Pulmonary artery endothelial cell (primary cell): ENCODE measurements at regions not wholly inside any gene's neighbourhood (a gene's known extent, or its start where the extent isn't known, plus 50 kb on each side); places are given as distances from the start of the nearest gene placed in this dataset.
"Not testable (repeated sequence)": the region's sequence is repeated elsewhere in the genome, so short reads cannot be mapped to it uniquely, and the experiment has no call there.

Experiments used
- DNase-seq: peaks from one replicate; pipeline ENCODE4 v3.0.0-alpha.2; 2011; ENCODE audit warnings: low read depth, low spot score

DNA sequence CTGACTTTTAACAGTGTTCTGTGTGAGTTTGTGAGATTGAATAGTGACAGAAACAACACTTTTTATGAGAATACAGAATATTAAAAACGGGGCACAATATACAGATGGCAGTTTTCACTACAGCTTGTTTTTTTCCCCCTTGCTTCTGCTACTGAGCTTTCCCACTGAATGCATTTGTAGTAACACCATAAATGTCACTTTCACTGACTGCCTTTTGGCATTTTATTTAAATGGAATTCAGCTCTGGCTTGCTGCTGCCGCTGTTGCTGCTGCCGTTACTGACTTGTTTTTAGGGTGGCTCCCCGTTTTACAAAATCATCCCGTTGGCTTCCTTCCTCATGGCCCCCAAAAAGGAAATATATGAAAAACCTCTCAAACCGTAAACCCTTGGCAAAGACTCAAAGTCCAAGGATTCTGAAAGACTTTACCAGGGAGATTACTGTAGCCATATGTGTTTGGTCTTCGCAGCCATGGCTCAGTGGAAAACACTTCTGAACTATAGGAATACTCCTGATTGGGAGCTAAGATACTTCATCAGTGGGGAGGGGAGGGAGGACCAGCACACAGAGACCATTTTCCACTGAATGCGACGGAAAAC, 151.0 kb downstream of the NUF2 start:
- DNase-seq, result no peak

DNA sequence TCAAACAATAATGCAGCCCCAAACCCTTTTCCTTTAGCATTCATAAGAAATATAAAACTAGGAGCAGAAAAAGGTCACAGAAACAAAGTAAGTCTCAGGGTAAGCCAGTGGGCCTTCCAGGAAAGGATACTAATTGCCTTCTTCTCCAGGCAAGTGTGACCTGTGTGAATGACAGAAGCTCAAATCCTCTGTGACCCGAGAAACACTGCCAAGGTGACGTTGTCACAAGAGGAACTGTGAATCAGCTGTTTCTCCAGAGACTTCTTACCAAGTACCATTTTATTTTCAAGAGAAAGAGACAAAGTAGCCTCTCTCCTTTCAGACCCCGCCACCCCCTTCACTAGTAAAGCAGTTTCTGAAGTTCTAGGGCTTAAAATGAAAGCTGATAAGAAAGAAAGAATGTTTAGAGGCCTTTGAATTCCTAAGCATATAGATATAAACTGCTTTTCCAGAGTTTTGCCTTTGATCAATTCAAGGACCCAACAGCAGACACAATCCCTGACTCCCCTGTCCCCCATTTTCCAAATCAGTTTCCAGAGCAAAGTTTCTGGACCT, 155.6 kb downstream of the NUF2 start:
- DNase-seq, result no peak

DNA sequence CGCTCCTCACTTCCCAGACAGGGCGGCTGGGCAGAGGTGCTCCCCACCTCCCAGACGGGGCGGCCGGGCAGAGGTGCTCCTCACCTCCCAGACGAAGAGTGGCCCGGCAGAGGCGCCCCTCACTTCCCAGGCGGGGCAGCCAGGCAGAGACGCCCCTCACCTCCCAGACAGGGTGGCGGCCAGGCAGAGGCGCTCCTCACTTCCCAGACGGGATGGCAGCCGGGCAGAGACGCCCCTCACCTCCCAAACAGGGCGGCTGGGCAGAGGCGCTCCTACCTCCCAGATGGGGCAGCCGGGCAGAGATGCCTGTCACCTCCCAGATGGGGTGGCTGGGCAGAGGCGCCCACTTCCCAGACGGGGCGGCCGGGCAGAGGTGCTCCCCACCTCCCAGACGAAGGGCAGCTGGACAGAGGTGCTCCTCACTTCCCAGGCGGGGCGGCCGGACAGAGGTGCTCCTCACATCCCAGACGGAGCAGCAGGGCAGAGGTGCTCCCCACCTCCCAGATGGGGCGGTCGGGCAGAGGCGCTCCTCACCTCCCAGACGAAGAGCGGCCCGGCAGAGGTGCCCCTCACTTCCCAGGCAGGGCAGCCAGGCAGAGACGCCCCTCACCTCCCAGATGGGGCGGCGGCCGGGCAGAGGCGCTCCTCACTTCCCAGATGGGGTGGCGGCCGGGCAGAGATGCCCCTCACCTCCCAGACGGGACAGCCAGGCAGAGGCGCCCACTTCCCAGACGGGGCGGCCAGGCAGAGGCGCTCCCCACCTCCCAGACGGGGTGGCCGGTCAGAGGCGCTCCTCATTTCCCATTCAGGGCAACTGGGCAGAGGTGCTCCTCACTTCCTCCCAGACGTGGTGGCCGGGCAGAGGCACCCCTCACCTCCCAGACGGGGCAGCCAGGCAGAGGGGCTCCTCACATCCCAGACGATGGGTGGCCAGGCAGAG, 176.9 kb downstream of the NUF2 start:
- DNase-seq, result not testable (repeated sequence)

DNA sequence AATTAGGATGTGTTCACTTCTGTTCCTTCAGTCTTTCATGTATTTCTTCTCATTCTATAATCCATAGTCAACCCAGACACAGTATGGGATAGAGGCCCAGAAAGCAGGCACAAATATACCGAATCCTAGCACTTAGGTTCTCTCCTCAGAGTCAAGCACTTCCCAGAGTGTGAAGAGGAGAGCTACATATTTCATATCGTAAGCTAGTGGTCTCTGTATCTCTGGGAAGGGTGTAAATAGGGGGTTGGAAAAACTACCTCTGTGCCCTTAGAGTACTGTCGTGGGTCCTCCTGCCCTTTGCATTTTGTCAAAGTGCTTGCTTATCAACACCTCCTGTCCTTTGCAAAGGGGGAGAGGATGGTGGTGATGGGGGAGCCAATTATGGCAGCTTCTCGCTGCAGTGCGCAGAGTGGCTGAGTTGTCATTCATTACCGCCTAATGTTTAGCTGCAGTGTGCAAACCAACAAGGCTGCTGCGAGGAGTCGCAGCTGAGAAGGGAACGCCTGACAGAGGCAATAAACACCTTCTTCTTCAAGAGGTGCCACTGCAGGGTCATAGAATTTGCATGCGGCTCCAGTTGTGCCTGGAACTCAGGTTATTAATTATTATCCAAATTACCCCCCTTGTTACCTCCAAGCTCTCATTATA, 182.7 kb downstream of the NUF2 start:
- no peak for DNase-seq

DNA sequence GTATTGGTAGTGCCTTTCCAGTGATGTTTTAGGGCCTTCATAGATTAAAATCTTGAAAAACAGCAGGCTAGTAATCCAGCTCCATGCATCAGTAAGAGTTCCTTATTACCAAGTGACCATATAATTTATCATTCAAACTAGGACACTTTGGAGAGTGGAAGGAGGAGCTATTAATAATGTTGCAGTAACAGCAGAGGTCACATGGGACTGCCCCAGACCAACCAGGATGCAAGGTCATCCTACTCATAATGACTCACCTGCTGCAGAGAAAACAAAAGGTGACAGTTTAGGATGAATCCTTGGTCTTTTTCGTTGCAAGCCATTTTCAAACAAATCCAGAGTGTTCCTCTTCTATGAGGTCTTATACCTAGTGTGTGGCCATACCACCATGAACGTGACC, 187.4 kb downstream of the NUF2 start:
- DNase-seq, result no peak

DNA sequence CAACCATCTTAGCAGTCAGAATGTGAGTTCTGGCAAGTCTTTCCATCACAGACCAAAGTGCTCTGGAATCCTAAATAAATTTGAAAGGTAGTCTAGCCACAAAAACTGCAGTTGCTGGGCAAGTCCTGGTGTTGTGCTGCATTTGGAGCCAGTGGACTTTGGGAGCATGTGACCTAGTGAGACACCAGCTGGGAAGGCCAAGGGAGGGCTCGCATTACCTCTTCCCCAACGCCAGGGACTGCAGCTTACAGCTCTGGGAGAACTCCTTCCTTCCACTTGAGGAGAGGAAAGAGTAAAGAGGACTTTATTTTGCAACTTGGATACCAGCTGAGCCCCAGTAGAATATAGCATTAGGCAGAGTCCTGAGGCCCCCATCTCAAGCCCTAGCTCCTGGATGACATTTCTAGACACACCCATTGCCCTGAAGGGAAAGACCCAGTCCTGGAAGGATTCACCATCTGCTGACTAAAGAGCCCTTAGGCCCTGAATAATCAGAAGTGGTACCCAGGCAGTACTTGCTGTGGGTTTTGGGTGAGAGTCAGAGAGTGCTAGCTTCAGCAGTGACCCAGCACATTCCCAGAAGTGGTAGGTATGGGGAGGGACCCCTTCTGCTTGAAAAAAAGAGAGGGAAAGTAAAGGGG, 190.7 kb downstream of the NUF2 start:
- DNase-seq, result no peak

DNA sequence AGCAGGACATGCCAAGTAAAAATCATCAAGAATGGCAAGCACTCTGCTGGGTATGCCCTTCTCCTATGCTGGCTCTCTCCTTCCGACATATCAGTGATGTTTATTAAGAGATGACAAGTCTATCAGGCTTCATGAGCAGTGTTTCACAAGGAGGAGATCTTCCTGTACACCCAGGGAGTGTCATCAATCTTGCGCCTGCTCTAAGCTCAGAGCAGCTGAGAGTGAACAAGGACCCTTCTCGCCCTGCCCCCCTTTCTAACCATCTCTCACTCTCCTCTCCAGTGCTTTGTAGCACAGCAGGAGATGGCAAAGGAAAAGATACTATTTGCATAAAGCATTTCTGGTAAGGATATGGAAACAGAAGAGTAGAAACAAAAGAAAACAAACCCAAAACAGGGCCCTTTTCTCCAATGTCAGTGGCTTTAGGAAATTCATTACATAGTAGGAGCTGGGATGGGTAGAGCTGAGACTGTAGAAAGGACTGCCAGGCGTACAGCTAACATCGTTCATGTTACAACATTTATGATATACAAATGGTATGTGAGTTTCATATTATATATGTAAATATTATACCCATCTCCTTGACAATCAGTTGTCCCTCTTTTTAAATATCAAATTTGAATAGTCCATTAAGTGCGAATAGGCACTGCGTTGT, 201.7 kb downstream of the NUF2 start:
- DNase-seq, result no peak

DNA sequence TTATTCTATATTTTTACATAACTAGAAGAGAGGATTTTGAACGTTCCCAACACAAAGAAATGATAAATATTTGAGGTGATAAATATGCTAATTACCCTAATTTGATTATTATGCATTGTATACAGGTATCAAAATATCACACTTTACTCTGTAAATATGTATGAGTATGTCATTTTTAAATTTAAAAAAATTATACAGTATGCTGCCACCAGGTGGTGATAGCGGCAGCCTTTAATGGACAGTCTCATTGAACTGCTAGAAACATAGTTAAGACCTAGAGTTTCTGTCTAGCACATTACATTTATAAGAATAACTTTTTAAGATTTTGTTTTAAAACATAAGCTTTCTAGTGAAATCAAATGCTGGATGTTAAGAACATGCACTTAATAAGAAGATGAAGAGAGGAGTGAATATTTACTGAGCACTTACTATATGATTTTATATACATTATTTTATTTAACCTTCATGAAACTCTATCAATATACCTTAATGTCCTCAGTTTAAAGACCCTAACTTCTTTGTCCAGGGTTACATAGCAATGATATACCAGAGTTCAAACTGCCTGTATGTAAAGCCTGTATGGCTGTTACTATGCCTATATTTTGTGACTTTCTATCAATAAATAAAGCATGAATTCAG, 207.1 kb downstream of the NUF2 start:
- DNase-seq, result no peak

DNA sequence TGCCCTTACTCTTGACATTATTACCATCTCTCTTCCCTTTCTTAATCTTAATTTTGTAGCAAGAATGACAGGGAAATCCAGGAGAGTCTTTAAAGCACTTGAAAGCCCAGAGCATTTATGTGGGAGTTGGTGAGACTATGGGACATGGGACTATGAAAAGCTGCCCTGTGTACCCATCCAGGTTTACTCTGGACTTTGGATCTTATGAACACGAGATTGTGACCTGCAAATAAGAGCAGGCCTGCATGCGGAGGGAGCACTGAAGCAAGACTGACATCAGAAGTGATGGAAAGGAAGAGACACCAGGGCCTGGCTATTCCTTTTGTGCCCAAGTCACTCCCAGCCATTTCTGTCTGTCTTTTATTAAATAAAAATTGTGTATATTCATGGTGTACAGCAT, 209.6 kb downstream of the NUF2 start:
- DNase-seq, result no peak

DNA sequence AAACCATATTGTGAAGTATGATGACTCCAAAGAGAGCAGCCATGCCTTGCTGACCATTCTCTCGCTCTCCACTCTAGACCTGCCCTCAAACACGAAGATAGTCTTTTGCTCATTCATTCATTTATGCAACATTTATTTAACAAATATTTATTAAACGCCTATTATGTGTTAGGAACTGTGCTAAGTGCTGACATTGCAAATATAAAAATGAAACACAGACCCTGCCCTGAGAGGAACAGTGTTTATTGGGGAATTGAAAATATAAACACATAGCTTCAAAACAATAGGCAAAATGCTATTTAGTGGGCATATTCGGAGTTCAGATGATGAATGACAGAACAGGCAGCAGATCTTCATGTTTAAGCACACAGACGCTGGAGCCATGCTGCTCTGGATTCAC, 213.6 kb downstream of the NUF2 start:
- no peak for DNase-seq

DNA sequence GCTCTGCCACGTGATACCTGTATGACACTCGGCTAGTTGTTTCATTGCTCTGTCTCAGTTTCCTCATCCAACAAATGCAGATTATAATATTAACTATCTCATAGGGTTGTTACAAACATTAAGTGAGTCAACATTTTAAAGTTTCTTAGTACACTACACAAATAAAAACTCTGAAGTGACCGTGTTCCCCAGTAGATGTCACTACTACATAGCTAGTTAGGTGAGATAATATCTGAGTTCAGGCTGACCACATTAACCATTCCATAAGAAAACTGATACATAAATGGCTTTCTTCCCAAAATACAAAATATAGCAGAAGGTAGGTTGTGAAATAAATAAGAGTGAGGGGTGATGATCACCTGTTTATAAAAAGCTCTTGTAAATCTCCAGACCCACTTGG, 214.1 kb downstream of the NUF2 start:
- no peak for DNase-seq

DNA sequence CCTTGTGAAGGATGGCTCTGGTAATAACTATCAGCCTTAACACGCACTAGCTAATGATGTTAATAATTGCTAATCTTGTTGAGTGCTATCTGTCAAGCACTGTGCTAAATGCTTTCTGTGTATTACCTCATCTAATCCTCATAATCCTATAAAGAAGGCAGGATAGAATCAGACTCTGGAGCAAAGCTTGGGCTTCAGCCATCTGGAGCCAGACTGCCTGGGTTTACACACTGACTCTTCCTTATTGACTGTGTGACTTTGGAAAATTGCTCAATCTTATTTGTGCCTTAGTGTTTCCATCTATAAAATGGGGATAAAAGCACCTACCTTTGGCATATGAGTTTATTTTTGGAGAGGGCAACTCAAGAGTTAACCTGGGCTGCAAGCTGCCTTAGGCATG, 216.1 kb downstream of the NUF2 start:
- DNase-seq, result no peak

DNA sequence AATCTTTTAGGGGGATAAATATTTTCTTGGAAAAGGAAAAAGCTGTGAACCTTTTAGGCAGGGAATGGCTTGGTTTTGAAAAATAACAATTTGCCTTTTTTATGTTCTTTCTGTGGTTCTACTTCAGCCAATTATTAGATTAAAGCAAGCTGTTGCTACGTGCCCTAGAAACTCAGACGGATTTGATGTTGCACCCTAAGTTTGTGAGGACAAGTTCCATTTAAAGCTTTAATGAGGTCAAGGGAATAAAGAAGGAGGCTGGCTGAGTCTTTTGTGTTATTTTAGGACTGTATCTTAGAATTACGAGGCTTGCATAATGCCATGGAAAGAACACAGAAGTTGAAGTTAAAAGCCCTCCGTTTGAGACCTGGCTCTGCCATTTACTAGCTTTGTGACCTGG, 216.9 kb downstream of the NUF2 start:
- no peak for DNase-seq

DNA sequence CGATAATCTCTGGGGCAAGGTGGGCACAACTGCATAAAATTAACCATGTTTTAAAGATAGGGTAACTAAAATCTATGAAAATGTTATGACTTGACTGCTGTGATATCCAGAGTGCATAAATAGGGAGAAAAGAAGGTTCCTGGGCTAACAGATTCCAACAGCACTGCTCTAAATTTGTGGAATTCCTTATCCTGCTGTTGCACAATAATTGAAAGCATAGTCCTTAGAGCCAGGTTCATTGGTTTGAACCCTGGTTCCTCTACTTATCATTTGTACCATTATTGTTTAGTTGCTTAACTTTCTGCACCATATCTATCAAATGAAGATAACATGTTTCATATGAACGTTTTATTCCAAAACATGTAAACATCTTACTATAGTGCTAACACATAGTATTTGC, 219.0 kb downstream of the NUF2 start:
- DNase-seq, result no peak

DNA sequence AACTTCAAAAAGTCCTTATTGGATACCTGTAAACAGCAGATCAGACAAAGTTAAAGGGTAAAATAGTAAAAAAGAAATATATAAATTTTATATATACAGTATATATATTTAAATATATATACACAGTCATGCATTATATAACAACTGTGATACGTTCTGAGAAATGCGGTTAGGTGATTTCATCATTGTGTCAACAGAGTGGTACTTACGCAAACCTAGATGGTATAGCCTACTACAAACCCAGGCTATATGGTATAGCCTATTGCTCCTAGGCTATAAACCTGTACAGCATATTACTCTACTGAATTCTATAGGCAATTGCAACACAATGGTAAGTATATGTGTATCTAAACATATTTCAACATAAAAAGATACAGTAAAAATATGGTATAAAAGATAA, 222.7 kb downstream of the NUF2 start:
- DNase-seq, result no peak

DNA sequence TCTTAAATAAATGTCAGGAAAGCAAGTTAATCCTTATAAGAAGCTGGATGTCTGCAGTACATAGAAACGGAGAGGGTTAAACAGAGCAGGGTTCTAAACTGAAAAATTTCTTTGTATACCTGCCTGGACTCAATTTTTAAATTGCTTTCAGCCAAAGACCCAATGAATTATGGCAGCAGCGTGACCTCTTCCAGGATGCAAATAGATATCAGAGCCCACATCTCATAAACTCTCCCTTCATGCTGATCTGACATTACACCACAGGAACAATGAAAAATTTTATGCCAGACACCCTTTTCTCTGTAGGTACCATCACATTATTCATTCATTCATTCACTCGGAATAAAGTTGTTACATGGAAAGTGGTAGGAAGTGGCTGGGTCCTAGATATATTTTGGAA, 236.4 kb downstream of the NUF2 start:
- no peak for DNase-seq

DNA sequence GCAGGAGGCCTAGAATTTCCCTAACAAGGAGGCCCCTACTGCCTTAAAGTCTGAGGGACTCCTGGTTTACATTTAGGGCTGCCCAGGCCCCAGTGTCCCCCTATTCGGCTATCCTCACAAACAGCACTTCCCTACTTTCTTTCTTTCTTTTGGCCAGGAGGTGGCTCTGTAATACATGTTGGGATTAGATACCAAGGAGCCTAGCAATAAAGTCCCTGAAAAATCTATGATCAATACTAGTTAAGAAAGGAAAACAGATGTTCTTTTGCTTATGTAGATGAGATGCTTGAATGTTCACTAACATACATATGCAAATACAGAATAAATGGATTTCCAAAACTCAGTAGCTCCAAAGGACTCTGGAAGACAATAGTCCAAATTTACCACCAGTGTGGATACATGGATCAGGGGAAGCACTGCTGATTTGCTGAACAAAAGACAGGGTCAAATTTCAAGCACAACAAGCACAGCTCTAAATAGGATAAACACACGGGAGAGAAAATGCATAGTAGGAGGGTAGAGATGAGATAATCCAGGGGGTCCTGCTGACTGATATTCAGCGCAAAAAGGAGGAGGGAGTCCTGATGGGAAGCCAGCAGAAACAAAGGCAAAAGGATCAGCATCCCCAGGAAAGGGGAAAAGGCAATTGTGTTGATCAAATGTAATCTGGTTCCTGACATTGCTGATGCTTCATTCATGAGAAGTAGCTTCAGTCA, 240.0 kb downstream of the NUF2 start:
- DNase-seq, result no peak

DNA sequence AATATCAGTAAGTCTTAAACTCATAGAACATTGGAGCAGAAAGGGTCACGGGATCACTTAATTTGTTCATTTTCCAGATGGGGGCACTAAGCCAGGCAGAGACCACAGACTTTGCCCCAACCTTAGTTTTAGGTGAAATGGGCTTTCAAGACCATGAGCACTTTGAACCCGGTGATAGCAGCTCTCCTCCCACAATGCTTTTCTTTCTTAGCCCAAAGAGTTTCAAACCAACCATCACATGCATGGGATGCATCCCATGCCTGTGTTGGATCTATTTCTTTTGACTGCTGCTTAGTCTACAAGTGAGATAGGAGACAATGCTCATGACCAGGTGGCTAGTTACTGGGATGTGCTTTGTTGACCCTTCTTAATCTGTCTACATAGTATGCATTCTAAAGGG, 240.6 kb downstream of the NUF2 start:
- DNase-seq, result no peak

DNA sequence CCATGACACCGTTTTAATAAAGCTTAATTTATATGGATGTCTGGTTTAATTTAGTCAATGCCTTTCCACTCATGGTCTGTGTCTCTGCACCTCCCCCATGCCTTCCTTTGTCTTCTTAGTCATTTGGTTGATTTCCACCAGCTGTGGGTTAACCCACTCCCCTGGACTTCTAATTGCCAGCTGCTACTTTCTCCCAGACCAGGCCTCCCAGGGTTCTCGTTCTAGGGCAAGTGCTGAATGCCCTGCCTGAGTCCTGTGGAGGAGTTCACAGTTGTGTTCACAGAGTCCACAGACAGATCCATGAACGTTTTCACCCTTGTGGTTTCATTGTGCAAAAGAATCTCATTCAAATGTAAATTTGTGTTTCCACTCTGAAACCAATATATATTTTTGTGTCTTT, 243.4 kb downstream of the NUF2 start:
- no peak for DNase-seq

DNA sequence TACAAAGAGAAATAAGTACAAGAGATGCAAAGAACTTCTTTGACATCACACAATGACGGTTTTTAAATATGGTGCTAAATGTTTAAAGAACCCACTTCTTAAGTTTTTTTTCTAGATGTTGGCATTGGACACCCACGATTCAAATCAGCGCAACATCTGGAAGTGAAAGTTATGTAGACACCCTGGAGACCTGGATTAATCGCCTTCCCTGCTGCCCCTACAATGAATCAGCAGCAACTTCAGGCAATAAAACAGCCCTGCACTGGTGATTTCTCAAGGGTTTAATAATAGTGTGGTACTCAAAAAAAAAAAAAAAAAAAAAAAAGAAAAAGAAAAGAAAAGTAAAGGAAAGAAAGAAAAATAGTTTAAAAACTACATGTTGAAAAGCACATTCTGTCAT, 248.3 kb downstream of the NUF2 start:
- DNase-seq, result no peak
